ENCODE measurements at regions not wholly inside any gene's neighbourhood (a gene's known extent, or its start where the extent isn't known, plus 50 kb on each side); places are given as distances from the start of the nearest gene placed in this dataset.
"Not testable (repeated sequence)": the region's sequence is repeated elsewhere in the genome, so short reads cannot be mapped to it uniquely, and the experiment has no call there.

- TF ChIP-seq CTCF, EP300 (IDR thresholded peaks at IDR 0.05): not testable (repeated sequence)
These were observed 72.8 kb upstream of the LPCAT1 start for GRCh38 chr5:1596462-1597092.
